Limb (tissue), 2 donors: ENCODE measurements at regions not wholly inside any gene's neighbourhood (a gene's known extent, or its start where the extent isn't known, plus 50 kb on each side); places are given as distances from the start of the nearest gene placed in this dataset.
"Not testable (repeated sequence)": the region's sequence is repeated elsewhere in the genome, so short reads cannot be mapped to it uniquely, and the experiment has no call there.

ENCODE experiments used
- DNase-seq, 2 donors: peaks; one replicate each; pipeline ENCODE4 v3.0.0-alpha.2; 2016; ENCODE audit errors: extremely low spot score in 2 of 2

DNA sequence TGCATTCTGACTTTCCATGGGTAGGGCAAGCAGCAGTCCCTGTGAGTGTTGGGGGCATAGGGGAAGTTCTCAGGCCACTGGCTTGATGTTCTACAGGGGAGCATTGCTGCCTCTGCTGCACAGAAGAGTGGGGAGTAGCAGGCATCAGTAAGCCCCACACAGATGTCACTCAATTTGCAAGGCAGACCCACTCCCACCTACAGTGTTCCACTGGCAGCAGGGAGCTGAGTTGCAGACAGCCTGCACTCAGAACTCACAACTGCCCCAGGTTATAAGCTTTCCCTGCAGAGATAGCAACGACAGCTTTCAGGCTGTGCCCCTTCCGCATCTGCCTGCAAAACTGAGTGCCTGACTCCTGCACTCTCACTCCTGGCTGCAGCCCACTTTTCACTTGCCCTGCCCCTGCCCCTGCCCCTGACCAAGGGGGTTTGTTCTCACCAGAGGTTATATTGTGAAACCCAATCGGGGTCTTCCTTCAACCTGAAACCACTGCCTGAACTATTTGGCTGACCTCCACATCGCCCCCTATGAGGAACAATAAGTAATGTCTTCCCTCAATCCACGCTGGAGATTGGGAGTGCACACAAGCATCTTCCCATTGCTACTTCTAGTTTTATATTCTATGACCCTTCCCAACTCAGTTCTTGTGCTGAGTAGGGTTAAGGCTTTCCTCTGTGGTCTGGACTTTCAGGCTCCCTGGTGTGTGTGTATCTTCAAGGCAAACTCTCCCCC is 227.4 kb upstream of the CXorf51B start:
- no peak for DNase-seq

DNA sequence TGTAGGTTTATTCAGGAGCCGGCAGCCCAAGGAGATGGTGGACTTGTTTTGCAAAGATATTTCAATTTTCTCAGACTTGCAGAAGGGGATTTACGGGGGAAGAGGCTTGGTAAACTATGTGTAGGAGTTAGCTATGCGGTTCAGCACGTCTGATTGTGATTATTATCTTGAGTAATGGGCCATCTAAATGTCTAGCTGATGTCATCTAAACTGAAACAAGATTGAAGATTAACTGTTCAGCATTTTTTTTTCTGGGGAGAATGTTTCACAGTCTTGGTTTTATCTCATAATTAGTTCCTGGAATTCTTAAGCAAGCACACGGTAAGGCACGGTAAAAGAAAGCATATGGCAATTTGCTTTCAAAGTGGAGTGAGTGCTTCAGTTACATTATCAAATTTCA is 207.3 kb upstream of the CXorf51B start:
- DNase-seq, result no peak

- no peak for DNase-seq
Measured at GRCh38 chrX:146604196-146604595, 205.4 kb upstream of the CXorf51B start.

DNA sequence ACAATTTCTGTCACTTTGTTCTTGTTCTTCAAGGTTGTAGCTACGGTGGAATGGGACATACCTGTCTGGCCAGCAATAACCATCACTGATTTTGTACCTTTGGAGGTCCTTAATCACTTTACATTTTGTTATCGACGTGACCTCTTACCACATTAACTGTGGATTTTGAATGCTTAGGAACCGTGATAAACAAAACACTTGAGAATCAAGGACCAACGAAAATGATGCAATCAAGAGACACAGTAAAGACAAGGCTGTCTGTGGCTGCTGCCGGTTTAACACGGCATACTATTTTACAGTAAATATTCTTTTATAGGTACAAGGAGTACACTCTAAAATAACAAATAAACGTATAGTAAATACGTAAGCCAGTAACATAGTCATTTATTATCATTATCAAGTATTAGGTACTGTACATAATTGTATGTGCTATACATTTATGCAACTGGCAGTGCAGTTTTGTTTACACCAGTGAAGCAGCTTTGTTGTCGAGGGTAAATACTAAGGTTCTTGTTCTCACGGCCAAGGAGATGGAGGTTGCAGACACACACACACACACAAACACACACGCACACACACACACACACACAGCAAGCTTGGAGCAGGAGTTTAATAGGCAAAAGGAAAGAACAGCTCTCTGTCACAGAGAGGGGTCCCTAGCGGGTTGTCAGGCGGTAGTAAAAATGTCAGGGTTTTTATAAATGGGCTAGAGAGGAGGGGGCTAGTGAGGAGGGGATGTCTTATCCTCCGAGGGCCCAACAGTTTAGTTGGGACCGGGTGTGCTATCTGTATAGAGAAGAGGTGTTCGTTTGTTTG is 194.7 kb upstream of the CXorf51B start:
- DNase-seq, result peak in 1 of 2 donors; percentile 57

- DNase-seq, result no peak
Measured at GRCh38 chrX:146615628-146616348, 193.8 kb upstream of the CXorf51B start.

- not testable (repeated sequence) for DNase-seq
Measured at GRCh38 chrX:146619943-146620342, 189.6 kb upstream of the CXorf51B start.

GRCh38 chrX:146658379-146658778 is 151.2 kb upstream of the CXorf51B start:
- DNase-seq, result no peak

DNA sequence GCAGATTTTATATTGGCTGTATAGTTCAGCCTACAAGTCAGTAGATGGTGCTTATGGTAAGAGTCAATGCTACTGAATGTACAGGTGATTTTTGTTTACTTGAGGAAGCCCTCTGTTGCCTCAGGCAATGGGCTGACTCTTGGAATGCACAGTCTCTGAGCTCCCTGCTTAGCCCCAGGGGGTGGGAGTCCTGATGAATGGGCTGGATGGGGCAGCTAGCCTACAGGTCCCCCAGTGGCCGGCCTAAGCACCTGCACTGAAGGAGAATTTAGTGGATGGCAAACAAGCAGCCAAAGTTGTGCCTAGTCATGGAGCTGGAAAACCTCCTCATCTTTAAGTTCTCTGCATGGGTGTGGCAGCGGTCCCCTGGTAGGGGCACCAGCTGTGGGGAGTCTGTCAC is 101.8 kb upstream of the CXorf51B start:
- DNase-seq, result no peak

- DNase-seq, result not testable (repeated sequence)
Measured at GRCh38 chrX:146708866-146709265, 100.7 kb upstream of the CXorf51B start.

GRCh38 chrX:146754268-146754667 is 55.3 kb upstream of the CXorf51B start:
- DNase-seq, result no peak

DNA sequence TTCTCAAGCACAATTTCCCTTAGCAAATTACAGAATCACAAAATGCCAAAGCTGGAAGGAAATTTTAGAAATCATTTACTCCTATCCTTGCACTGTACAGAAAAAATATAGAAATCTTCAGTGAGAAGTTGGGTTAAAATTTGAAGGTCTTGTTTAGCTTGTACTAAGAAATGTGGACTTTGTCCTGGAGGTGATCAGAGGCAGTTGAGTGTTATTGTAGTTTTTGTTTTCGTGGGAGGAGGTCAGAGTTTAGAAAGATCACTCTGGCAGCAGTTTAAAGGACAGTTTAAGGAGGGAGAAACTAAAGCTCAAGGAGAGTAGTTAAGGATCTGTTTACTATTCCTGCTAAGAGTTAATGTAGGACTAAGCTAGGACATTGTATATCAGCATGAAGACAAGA is 54.4 kb upstream of the CXorf51B start:
- DNase-seq, result no peak
